Activated CD4-positive, alpha-beta T cell treated with anti-CD3 and anti-CD28 coated beads, Interleukin-2, Interleukin-4, amounts not matched to agents 100 ng/mL and 50 ng/mL, durations not matched to agents 16 hours and 8 hours (primary cell): ENCODE measurements at regions not wholly inside any gene's neighbourhood (a gene's known extent, or its start where the extent isn't known, plus 50 kb on each side); places are given as distances from the start of the nearest gene placed in this dataset.

Experiments
- DNase-seq: peaks from one replicate; pipeline ENCODE4 v3.0.0-alpha.2; 2020; ENCODE audit warnings: low spot score

DNA sequence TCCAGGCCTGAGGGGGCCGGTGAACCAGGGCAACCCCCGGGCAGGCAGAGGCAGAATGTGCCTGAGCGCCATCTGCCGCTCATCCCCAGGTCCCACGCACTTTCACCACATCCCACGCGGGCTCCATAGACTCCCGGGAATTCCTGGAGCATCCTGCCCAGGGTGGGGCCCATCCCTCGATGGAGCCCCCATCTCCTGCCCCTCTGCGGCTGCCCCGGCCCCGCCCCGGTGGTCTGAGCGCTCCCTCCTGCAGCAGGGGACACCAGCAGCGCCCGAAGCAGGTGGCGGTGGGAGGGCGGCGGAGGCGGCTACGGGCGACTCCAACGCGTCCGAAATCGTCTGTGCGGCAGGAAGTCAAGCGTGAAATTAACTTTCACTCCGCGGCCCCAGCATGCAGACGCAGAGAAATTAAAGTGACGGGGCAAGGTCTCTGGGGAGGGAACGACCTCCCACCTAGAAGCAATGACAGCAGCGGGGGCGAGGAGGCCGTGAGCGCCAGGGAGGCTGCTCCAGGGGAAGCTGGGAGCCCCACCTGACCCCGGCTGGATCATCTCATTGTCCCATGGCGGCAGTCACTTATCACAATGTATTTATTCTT, 122.2 kb downstream of the NCOR2 start:
- no peak for DNase-seq

- DNase-seq: no peak
Observed at GRCh38 chr12:124443931-124444712, 123.3 kb downstream of the NCOR2 start.

DNA sequence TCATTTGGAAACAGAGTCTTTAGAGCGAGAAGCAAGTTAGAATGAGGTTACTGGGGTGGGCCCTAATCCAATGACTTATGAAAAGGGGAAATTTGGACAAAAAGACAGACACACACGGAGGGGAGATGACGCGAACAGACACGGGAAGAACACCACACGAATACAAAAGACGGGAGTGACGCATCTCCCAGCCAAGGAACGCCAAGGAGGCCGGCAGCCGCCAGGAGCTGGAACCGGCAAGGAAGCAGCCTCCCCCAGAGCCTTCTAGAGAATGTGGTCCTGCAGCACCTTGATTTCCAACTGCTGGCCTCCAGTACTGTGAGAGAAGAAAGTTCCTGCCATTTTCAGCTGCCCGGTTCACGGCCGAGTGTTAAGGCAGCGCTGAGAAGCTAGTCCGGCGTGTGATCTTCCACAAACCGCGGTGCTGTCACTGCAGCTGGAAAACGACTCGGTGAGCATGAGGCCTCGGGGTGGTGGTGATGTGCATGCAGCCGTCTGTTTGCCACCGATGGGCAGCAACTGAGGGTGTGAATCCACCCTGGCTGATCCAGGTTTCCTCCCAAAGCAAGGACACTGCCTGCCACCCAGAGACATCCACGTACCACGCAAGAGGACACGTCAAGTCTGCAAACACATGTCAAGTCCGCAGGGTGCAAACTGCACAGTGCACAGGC, 124.5 kb downstream of the NCOR2 start:
- no peak for DNase-seq

- no peak for DNase-seq
Observed at GRCh38 chr12:124442281-124442680, 125.1 kb downstream of the NCOR2 start.

DNA sequence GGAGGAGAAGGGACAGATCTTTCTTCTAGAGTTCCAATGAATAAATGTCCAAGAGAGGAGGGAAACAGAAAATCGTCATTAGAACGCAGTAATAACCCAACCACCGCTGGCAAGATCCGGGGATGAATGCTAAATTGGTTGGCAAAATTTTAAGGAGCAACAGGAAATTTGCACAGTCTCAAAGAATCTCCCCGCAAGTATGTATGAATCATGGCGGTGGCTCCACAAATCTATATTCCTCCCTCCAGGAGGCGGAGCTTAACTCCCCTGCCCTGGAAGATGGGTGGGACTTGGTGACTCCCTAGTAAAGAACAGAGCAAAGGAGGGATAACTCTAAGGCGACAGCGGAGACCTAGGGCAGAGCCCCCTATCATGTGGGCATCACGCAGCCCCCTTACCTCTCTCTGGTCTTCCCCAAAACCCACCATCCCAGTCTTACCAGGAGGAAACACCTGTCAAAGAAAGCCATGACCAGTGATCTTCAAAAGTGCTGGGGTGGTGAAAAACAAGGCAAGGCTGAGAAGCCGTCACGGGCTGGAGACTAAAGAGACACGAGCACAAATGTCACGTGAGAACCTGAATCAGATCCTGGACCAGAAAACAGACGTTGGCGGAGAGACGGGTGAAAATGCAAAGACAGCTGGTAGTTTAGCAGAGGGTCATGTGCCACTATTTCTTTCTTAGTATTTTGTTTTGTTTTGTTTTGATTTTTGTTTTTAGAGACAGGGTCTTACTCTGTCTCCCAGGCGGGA, 125.8 kb downstream of the NCOR2 start:
- no peak for DNase-seq

GRCh38 chr12:124440841-124441381, 126.5 kb downstream of the NCOR2 start:
- DNase-seq: no peak

DNA sequence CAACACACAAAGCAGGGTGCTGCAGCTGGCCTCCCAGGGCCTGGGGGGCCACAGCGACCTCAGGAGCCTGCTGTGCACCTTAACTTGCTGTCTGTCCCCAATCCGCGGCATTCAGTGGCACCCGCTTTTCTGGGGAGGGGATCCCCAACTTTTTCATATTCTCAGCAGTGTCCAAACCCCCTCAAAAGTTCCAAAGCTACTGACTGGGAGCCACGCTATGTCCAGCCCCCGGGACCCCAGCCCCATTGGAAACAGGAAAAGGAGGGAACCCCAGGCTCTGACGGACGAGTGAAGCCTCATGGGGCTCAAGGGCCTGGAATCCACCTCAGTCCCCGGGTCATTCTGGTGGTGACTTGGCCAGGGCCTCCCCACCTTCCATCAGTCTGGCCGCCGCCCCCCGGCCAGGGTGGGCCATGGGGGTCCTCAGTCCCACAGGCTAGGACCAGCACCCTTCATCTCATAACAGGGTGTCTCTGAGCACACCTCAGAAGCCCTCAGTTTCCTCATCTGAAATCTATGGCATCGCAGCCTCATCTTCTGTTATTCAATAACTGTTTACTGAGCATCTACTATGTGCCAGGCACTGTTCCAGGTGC, 127.3 kb downstream of the NCOR2 start:
- no peak for DNase-seq

DNA sequence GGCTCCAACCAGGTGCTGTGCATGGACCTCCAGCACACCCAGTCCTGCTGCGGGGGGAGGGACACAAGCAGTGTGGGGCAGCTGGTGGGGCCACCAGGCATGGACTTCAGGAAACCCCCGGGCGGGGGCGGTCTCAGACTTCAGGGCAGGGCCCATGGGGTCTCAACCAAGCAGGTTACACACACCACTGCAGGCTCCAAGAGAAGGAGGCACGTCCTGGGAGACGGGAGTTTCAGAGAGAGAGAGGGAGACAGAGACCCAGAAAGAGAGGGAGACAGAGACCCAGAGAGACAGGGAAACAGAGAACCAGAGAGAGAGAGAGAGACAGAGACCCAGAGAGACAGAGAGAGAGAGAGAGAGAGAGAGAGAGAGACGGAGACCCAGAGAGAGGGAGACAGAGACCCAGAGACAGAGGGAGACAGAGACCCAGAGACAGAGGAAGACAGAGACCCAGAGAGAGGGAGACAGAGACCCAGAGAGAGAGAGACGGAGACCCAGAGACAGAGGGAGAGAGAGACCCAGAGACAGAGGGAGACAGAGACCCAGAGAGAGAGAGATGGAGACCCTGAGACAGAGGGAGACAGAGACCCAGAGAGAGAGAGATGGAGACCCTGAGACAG, 128.9 kb downstream of the NCOR2 start:
- DNase-seq: no peak

GRCh38 chr12:124437617-124438436, 129.6 kb downstream of the NCOR2 start:
- no peak for DNase-seq

DNA sequence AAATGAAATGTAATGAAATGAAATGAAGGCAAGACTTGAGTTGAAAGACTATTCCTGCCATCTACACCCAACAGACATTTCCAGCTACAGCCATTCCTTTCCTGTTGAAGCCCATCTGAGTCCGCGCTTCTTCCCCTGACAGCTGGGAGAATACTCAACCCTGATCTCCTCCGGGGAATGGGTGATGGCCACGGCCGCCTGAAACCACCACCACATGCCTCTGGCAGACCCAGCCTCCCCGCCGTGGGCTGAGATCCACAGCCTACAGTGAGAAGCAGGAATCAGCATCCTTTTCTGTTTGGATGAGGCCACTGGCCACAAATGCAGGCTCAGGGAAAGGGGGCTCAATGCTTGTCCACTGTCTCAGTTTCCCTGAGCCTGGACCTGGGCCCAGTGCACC, 130.3 kb downstream of the NCOR2 start:
- no peak for DNase-seq

- no peak for DNase-seq
Observed at GRCh38 chr12:124436366-124436765, 131.0 kb downstream of the NCOR2 start.

DNA sequence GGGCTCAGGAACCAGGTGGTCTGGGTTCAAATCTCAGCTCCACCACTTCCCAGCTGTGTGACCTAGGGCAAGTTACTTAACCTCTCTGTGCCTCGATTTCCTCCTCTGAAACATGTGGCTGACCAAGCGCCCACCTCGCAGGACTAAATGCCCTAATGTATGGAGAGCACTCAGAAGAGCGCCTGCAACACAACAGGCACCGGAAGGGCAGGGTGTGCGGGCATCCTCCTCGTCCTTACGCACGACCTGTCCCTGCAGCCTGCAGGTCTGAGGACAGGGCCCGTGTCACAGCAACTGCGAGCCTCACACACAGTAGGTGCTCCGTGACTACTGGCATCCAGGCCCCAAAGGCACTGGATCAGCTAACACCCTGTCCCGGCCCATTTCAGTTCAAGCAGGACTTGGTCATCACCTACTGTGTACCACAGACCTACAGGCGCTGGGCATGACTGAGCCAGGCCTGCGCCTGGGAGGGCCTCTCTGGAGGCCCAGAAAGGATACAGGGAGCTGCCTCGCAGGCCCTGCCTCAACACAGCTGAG, 131.5 kb downstream of the NCOR2 start:
- no peak for DNase-seq

- no peak for DNase-seq
Observed at GRCh38 chr12:124434951-124435805, 132.2 kb downstream of the NCOR2 start.

- DNase-seq: no peak
Observed at GRCh38 chr12:124434354-124434753, 133.1 kb downstream of the NCOR2 start.

DNA sequence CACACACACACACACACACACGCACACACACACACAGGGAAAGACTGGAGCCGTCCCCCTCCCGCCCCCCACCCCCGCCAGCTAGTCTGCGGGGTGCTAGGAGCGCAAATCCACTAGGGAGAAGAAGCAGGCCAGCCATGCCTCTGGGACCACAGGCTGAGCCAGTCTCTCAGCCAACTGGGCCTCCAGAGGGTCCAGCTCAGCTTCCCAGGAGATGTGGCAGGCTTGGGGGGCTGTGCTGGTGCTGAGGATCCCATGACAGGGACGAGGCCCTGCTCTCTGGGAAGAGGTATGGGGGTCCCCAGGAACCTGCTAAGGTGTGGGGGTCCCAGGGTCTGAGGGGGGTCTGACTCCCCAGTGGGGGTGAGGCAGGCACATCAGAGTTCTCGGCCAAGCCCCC, 133.5 kb downstream of the NCOR2 start:
- no peak for DNase-seq

DNA sequence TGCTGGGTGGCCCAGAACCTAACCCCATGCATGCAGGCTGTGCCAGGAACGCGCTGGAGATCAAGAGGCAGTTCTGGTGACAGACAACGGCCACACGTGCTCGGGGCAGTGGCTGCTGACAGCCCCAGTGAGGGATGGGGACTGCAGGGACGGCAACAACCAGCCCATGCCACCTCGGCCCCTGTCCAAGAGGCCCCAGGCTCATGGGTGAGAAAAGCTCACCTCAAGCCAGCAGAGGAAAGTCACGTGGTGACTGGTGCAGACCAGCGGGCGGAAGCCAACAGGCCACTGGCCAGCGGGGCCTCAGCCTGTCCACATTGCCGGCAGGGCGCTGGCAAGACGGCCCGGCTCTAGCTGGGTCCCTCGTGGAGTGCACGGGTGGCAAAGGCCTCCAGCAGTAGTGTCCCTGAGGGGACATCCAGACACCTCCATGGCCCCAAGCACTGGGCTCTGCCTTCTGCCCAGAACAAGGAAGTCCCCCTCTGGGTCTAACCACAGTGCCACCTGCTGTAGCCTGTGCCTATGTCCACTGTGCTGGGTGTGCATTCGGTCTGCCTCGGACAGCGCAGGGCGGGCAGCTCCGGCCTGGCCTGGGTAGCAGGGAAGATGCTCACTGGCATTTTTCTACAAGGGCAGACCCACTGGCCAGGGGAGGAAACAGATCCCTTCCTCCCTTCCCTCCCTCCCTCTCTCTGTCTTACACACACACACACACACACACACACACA, 134.1 kb downstream of the NCOR2 start:
- DNase-seq: no peak

DNA sequence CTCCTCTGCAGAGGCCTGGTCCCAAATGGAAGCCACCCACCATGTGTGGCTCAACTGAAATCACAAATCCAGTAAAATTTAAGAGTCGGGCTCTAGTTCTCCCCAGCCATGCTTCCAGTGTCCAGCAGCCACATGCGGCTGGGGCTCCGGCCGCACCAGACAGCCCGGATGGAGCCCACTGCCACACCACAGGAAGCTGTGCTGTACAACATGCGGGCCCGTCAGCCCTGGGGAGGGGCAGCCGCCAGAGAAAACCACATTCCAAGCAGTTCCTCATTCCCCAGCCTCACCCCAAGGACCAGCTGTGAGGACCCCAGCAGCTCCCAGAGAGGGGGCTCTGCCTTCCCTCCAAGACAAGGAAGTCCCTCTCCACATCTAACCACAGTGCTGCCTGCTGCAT, 135.0 kb downstream of the NCOR2 start:
- no peak for DNase-seq

GRCh38 chr12:124431971-124432370, 135.4 kb downstream of the NCOR2 start:
- no peak for DNase-seq

GRCh38 chr12:124430491-124430890, 135.6 kb downstream of the RFLNA start:
- DNase-seq: no peak
